GM18508 (cell line): ENCODE measurements at regions not wholly inside any gene's neighbourhood (a gene's known extent, or its start where the extent isn't known, plus 50 kb on each side); places are given as distances from the start of the nearest gene placed in this dataset.
"Not testable (repeated sequence)": the region's sequence is repeated elsewhere in the genome, so short reads cannot be mapped to it uniquely, and the experiment has no call there.

Experiments
- ATAC-seq: cut with Tn5 transposase; IDR thresholded peaks from one replicate; pipeline ENCODE4 v1.9.1; 2021; ENCODE audit warnings: moderate number of reproducible peaks; ENCODE audit not compliant: insufficient read depth, unreplicated experiment

GRCh38 chr6:67212584-67212983 is 1422.5 kb upstream of the ADGRB3 start:
- no peak for ATAC-seq

GRCh38 chr6:67210450-67210849 is 1424.6 kb upstream of the ADGRB3 start:
- no peak for ATAC-seq

GRCh38 chr6:67201563-67201962 is 1433.5 kb upstream of the ADGRB3 start:
- no peak for ATAC-seq

- ATAC-seq = no peak
Measured at GRCh38 chr6:67200626-67201403, 1434.3 kb upstream of the ADGRB3 start.

GRCh38 chr6:67199425-67199824 is 1435.7 kb upstream of the ADGRB3 start:
- no peak for ATAC-seq

GRCh38 chr6:67190733-67191132 is 1444.3 kb upstream of the ADGRB3 start:
- ATAC-seq = no peak

- ATAC-seq = no peak
Measured at GRCh38 chr6:67184405-67184804, 1450.7 kb upstream of the ADGRB3 start.

GRCh38 chr6:67175101-67175500 is 1460.0 kb upstream of the ADGRB3 start:
- no peak for ATAC-seq

GRCh38 chr6:67165606-67166005 is 1458.6 kb upstream of the EYS start:
- ATAC-seq = no peak

GRCh38 chr6:67160820-67161219 is 1453.8 kb upstream of the EYS start:
- no peak for ATAC-seq

- ATAC-seq = no peak
Measured at GRCh38 chr6:67141005-67141404, 1434.0 kb upstream of the EYS start.

- ATAC-seq = no peak
Measured at GRCh38 chr6:67133973-67134372, 1426.9 kb upstream of the EYS start.

GRCh38 chr6:67131827-67132226 is 1424.8 kb upstream of the EYS start:
- ATAC-seq = no peak

GRCh38 chr6:67129780-67130179 is 1422.8 kb upstream of the EYS start:
- ATAC-seq = no peak

- ATAC-seq = no peak
Measured at GRCh38 chr6:67127041-67127440, 1420.0 kb upstream of the EYS start.

- no peak for ATAC-seq
Measured at GRCh38 chr6:67121115-67121514, 1414.1 kb upstream of the EYS start.

GRCh38 chr6:67112120-67112519 is 1405.1 kb upstream of the EYS start:
- ATAC-seq = no peak

- no peak for ATAC-seq
Measured at GRCh38 chr6:67102743-67103142, 1395.7 kb upstream of the EYS start.

GRCh38 chr6:67095618-67096226 is 1388.7 kb upstream of the EYS start:
- not testable (repeated sequence) for ATAC-seq

GRCh38 chr6:67094431-67094946 is 1387.5 kb upstream of the EYS start:
- ATAC-seq = no peak

GRCh38 chr6:67073938-67074337 is 1366.9 kb upstream of the EYS start:
- ATAC-seq = no peak

- no peak for ATAC-seq
Measured at GRCh38 chr6:67068781-67069180, 1361.8 kb upstream of the EYS start.
